Stimulated activated CD8-positive, alpha-beta memory T cell treated with anti-CD3 and anti-CD28 coated beads, Interleukin-7, amount 100 ng/mL, for 48 hours (primary cell): ENCODE measurements at regions not wholly inside any gene's neighbourhood (a gene's known extent, or its start where the extent isn't known, plus 50 kb on each side); places are given as distances from the start of the nearest gene placed in this dataset.
A peak's percentile ranks its signal among the peaks of the same experiment; 100 is the strongest.
"Not testable (repeated sequence)": the region's sequence is repeated elsewhere in the genome, so short reads cannot be mapped to it uniquely, and the experiment has no call there.

Experiments
- DNase-seq, 2 donors: peaks; one replicate each; pipeline ENCODE4 v3.0.0-alpha.2; 2020; ENCODE audit warnings: low read depth in 1 of 2; ENCODE audit errors: extremely low read depth in 1 of 2

GRCh38 chr9:108766626-108767161 lies 89.1 kb downstream of the ACTL7B start:
- DNase-seq, result no peak

- DNase-seq, result no peak
Observed at GRCh38 chr9:108765265-108765664, 90.5 kb downstream of the ACTL7B start.

- DNase-seq, result no peak
Observed at GRCh38 chr9:108762348-108763055, 93.3 kb downstream of the ACTL7B start.

DNA sequence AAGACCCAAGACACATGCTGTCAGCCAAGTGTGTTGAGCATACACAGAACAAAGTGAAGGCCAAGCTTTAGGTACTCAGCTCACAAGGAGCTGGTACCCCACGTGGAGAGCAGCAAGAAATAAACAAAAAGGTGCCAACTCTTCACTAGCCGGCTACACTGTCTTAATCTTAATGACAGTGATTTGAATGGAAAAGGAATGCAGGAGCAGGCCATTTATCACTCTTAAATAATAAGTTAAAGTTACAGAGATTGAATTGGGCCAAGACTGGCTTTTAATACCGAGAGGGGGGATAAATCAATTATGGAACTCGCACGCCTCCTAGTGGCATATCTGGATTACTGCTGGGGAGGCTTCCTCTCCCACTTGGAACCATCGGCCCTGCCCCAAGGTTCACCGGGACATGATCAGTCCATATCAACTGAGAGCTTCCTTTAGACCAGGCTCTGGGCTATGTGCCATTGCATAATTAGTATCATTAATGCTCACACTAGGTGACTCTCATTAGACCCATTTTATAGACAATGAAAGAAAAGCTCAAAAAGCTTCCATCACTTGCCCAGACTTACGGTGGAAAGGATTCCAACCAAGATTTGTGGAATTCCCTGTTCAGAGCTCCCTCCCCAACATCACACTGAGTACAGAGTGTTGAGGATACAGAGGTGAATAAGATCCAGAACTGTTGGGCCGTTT lies 94.0 kb downstream of the ACTL7B start:
- peak in 1 of 2 donors; percentile 10 for DNase-seq

GRCh38 chr9:108760841-108761240 lies 94.9 kb downstream of the ACTL7B start:
- DNase-seq, result no peak

- no peak for DNase-seq
Observed at GRCh38 chr9:108759835-108760234, 96.0 kb downstream of the ACTL7B start.

DNA sequence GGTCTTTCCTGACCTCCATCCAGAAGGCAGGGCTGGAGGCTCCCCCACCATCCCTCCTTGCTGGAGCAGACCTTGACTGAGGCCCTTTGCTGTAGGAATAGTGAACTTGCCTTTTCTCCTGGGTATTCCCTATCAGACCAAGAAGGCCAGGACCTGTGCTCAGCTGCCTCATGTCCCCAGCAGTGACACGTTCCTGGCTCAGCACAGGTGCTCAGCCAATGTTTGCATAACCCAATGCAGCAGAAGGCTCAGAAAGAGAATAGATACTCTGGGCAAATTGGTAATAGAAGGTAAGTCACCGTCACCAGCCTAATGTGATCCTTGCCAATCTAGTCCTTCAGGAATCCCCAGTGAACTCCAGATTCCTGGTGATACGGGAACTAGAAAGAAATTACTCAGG lies 96.4 kb downstream of the ACTL7B start:
- DNase-seq, result no peak

- no peak for DNase-seq
Observed at GRCh38 chr9:108756746-108757490, 98.9 kb downstream of the ACTL7B start.

- DNase-seq, result no peak
Observed at GRCh38 chr9:108755979-108756378, 99.8 kb downstream of the ACTL7B start.

DNA sequence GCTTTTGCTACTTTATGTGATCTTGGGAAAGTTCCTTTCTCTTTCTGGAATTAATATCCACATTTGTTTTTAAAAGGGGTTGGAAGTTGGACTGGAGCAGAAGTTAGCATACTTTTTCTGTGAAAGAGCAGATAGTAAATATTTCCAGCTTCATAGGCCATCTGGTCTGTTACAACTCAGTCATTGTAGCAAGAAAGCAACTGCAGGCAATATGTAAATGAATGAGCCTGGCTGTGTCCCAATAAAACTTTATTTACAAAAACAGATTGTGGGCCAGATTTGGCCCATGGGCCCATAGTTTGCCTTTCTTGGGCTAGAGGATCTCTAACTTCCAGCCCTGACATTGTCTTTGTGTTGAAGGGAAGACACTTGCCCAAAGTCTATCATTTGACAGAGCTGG lies 104.4 kb downstream of the ACTL7B start:
- DNase-seq, result no peak

GRCh38 chr9:108750661-108751215 lies 105.0 kb downstream of the ACTL7B start:
- no peak for DNase-seq

- DNase-seq, result no peak
Observed at GRCh38 chr9:108748776-108749175, 107.0 kb downstream of the ACTL7B start.

- DNase-seq, result no peak
Observed at GRCh38 chr9:108746864-108747263, 108.9 kb downstream of the ACTL7B start.

DNA sequence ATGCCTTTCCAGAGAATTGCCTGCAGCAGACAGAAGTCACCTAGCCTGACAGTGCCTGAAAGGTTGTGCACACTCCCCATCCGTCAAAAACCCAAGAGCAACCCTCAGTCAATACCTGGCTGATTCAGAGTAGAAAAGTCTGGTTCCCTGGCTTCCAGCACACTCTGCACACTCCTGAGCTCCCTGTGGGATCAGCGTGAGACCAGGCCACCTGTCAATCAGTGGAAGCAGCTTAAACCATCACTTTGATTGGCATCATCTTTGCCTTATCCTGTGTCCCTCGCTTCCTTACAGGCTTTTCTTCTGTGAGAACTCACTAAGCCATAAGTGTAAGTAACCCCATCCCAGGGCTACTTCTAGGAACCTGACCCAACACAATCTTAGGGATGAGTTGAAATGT lies 109.8 kb downstream of the ACTL7B start:
- DNase-seq, result no peak

GRCh38 chr9:108744641-108745040 lies 111.1 kb downstream of the ACTL7B start:
- no peak for DNase-seq

DNA sequence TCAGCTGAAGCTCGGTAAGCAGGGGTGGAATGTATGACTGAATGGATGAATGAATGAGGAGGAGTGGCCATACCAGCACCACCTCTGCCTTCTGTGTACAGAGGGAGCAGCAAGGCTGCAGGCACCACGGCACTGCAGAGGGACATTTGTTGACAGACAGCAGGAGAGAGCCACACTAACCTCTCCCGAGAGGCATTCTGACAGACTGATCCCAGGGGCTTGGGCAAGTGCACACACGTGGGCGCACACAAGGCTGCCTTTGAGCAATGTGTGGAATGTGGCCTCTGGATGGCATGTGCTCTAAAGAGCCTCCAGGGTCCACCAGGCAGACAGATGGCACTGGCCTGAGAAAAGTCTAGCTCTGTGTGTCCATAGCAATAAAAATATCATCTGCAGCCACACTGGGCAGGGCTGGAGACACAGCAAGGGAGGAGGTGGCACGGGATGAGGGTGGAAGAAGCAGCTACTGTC lies 111.8 kb downstream of the ACTL7B start:
- DNase-seq, result no peak

DNA sequence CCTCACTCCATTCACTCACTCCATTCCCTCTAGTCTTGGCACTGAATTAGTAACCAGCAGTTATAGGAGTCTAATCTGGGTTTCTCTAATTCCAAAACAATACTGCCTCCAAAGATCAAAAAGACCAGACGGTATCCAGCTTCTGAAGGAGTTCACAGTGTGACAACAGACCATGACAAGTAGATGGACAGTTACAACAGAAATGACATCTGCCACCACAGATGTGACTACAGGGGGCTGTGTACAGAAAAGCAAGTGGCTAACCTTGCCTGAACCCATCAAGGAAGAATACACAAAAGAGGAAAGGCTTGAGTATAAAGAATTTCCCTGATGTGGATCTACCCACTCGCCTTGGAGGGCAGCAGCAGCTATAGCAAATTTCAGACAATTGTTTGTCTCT lies 112.4 kb downstream of the ACTL7B start:
- no peak for DNase-seq

GRCh38 chr9:108742191-108742590 lies 113.6 kb downstream of the ACTL7B start:
- DNase-seq, result no peak

- not testable (repeated sequence) for DNase-seq
Observed at GRCh38 chr9:108731292-108731691, 124.5 kb downstream of the ACTL7B start.

DNA sequence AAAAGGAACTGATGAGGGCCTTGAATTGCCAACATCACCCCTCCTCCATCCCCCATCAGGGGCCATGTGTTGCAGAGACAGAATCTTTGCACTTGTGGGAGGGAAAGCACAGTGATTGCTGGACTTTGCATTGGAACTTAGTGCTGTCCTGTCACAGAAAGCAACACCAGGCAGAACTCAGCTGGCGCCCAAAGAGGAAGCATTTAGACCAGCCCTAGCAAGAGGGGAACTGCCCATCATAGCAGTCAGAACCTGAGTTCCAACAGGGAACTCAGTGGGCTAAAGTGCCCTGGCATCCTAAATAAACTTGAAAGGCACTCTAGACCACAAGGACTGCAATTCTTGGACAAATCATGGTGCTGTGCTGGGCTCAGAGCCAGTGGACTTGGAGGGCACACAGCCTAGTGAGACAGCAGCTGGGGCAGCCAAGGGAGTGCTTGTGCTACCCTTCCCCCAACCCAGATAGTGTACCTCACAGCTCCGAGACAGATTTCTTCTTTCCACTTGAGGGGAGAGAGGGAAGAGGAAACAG lies 128.1 kb downstream of the ACTL7B start:
- no peak for DNase-seq

DNA sequence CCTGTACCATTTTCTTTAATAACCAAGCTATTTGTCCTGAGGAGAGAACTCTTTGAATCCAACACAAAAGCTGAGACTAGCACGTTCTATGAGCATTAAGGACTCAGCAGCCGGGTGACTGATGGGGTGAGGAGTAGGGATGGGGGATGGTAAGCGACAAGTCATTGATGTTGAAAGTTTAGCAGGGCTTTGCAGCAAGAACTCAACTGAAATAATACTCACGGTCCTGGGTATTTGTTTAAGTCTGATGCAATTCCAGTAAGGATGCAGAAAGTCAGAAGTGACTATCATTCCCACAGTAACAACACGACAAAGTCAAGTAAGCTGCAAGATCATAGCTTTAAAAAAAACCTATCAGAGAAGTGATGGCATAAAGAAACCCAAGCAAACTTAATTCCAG lies 131.1 kb downstream of the ACTL7B start:
- DNase-seq, result no peak
